Activated T-helper 2 cell treated with anti-CD3 and anti-CD28 coated beads, Interferon-gamma antibody, Interleukin-2, Interleukin-4, amounts not matched to agents 10 μg/mL and 5 μg/mL and 100 μg/mL, durations not matched to agents 14 hours and 24 hours and 36 hours (primary cell): ENCODE measurements at regions not wholly inside any gene's neighbourhood (a gene's known extent, or its start where the extent isn't known, plus 50 kb on each side); places are given as distances from the start of the nearest gene placed in this dataset.

Experiments
- DNase-seq: peaks from one replicate; pipeline ENCODE4 v3.0.0; 2021; ENCODE audit warnings: low spot score
- H3K27ac Mint-ChIP-seq: one replicate; pipeline ENCODE4 v1.8.0; 2021; ENCODE audit warnings: mixed read lengths
- H3K27me3 Mint-ChIP-seq: one replicate; pipeline ENCODE4 v1.8.0; 2021; ENCODE audit warnings: low read depth, mixed read lengths
- H3K36me3 Mint-ChIP-seq: one replicate; pipeline ENCODE4 v1.8.0; 2021; ENCODE audit warnings: low read depth, mixed read lengths
- H3K4me1 Mint-ChIP-seq: one replicate; pipeline ENCODE4 v1.8.0; 2021; ENCODE audit warnings: low read depth, mixed read lengths
- H3K4me3 Mint-ChIP-seq: one replicate; pipeline ENCODE4 v1.8.0; 2021; ENCODE audit warnings: low read depth, mild to moderate bottlenecking, moderate library complexity, mixed read lengths
- H3K9me3 Mint-ChIP-seq: one replicate; pipeline ENCODE4 v1.8.0; 2021; ENCODE audit warnings: mixed read lengths
- intact Hi-C: fragments of 100-400 bp; cut with micrococcal nuclease; formaldehyde crosslinking; loops from one replicate; pipeline ENCODE4 v1.15.1; 2023

DNA sequence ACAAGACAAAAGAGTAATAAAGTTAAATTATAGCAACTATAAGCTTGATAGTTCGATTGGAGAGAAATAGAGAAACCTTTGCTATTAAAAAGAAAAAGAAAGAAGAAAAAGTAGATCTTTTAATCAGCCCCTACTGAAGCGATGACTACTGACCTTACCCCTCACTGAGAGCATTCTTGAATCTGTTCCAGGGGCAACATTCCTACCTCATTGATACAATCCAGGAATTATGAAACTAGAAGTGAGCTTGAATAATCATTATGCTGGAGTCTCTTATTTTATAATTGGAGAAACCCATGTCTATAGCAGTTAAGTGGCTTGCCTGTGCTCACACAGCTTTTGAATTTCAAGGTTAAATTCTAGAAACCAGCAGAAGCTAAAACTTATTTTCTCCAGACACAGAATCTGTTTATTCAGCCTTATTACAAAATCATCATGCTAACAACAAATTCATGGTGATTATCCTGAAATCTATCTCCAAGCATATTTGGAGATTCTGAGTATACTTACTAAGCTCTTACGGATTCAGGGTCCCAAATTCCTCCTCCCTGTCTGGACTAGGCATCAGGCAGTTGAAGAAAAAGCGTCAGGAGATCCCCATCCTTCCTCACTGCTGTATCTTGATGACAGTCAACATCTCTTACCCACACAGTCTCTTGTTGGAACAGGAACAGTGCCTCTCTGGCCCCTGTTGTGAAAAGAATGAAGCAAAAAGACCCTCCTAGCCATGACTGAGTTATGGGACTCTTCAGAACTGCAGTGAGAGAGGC lies 547.6 kb upstream of the WWC1 start:
- Mint-ChIP-seq H3K36me3 (no peaks in the 10 kb centered on the region), H3K27ac (no peak overlapping the region), H3K4me1 (no peaks in the 10 kb centered on the region), H3K9me3 (no peaks in the 10 kb centered on the region), H3K4me3 (no peak overlapping the region), H3K27me3 (no peaks in the 10 kb centered on the region)
- DNase-seq: no peak
- intact Hi-C loops: no loop called here

DNA sequence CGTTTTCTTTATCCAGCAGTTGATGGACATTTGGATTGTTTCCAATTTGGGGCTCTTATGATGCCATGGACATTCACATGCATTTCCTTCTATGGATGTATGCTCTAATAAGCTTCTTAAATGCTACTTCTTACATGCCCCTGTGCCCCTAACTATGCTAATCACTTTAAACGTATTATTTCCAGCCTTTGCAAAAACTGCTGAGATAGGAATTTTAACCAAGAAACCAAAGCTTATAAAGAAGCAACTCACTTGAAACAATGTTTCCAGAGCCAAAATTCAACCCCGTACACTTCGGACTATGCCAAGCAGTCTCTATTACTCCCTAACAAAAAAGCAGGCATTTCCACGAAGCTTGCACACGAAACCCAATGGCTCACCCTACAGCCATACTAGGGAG lies 545.6 kb upstream of the WWC1 start:
- H3K27me3 Mint-ChIP-seq: no peaks in the 10 kb centered on the region
- H3K27ac Mint-ChIP-seq: no peak overlapping the region
- no peak overlapping the region for H3K4me3 Mint-ChIP-seq
- no peaks in the 10 kb centered on the region for H3K36me3 Mint-ChIP-seq
- no peaks in the 10 kb centered on the region for H3K4me1 Mint-ChIP-seq
- no peak for DNase-seq
- intact Hi-C loops: no loop called here
- H3K9me3 Mint-ChIP-seq: no peaks in the 10 kb centered on the region

DNA sequence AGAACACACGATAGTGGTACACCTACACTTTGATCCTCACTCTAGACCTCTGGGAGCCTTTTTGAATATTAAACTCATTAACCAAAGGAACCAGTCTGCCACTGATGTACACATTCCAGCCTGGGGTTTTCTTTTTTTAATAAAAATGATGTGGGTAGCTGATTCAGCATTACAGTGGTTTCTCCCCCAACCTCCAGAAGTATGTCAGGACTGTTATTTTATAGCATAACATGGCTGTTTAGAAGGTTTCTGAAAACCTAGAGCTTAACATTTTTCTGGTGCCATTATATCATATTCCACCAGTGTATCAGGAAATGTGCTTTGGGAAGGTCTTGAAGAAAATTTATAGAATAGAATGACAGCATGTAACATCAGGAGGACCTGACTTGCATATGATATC lies 540.9 kb upstream of the WWC1 start:
- Mint-ChIP-seq H3K27ac (no peak overlapping the region), H3K9me3 (no peaks in the 10 kb centered on the region), H3K4me3 (no peak overlapping the region), H3K27me3 (no peaks in the 10 kb centered on the region), H3K4me1 (no peaks in the 10 kb centered on the region), H3K36me3 (no peaks in the 10 kb centered on the region)
- intact Hi-C loops: no loop called here
- DNase-seq: no peak

DNA sequence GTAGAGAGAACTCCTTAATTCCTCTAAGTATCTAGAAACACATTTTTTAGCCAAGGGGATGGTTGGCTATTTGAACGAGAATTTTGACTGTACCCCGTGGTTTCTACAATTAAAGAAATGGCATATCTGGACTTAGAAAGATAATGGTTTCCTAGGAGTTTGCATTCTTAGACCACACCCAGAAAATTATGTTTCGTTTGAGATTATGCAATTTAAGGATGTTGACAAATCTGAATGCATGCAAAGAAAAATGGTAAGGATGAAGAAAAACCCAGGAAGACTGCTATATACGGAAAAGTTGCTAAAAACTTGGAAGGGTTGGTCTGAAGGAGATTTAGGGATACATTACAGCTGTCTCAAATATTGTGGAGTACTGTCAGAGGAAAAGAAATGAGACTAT lies 538.5 kb upstream of the WWC1 start:
- no peak overlapping the region for H3K27ac Mint-ChIP-seq
- no peaks in the 10 kb centered on the region for H3K36me3 Mint-ChIP-seq
- intact Hi-C loops: no loop called here
- no peaks in the 10 kb centered on the region for H3K9me3 Mint-ChIP-seq
- no peak overlapping the region for H3K4me3 Mint-ChIP-seq
- DNase-seq: no peak
- H3K4me1 Mint-ChIP-seq: no peaks in the 10 kb centered on the region
- H3K27me3 Mint-ChIP-seq: no peaks in the 10 kb centered on the region

DNA sequence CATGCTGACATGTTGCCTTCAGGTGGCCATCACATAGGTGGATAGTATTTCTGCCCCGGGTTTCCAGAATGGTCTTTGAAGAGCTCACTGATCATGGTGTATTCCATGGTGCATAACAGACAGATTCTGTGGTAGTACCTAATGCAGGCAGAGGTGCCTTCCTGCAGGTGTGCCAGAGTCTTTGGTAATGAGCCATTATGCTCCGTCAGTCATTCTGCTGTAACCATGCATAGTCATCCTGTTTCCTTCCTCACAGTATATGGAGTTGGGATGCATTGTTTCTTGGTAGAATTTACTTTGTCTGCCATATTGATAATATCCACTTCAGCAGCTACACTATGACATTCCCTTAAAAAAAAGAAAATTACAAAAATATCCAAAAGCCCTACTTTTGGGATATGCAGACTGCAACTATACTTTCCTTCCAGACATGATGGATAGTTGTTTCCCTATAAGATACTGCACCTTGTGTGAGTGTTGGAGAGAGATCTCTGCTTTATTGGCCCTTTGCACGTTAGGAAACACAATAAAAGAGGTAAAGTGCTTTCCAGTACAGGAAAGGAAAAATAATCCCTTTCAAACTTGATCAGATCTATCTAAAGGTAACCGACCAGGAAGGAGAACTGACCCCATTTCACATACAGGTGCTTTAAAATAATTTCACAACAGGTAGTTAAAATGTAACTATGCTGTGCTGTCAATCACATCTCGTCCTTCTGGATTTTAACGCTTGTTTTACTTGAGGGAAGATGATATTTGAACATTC lies 537.5 kb upstream of the WWC1 start:
- Mint-ChIP-seq H3K27ac (no peak overlapping the region), H3K9me3 (no peaks in the 10 kb centered on the region)

DNA sequence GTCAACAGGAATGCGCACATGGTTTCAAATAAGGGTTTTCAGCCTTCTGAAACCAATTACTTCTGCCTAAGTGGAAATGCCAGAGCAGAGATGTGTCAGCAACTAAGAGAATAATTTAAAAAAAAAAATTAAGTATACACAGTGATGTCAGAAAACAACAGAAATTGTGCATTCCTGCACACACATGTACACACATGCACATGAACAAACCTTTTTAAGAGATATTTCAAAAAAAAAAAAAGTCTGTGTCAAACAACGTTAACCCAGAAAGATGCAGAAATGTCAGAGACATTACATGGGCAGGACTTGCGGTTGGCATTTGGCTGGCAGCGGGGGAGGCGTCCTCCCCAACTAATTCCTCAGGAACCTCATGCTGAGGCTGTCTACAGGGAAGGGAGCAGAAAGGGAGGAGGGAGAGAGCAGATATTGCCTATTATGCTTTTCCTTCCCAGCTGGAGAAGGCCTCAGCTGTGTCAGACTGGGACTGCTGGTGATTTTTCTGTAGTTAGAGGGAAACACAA lies 536.9 kb upstream of the WWC1 start:
- Mint-ChIP-seq H3K36me3 (no peaks in the 10 kb centered on the region), H3K27ac (no peak overlapping the region), H3K4me3 (no peak overlapping the region), H3K9me3 (no peaks in the 10 kb centered on the region), H3K4me1 (no peaks in the 10 kb centered on the region), H3K27me3 (no peaks in the 10 kb centered on the region)
- no peak for DNase-seq
- intact Hi-C loops: no loop called here

More for the DNA sequence above, 537.5 kb upstream of the WWC1 start:
- no peak for DNase-seq
- Mint-ChIP-seq H3K4me1 (no peaks in the 10 kb centered on the region), H3K27me3 (no peaks in the 10 kb centered on the region), H3K4me3 (no peak overlapping the region), H3K36me3 (no peaks in the 10 kb centered on the region)
- intact Hi-C loops: no loop called here

DNA sequence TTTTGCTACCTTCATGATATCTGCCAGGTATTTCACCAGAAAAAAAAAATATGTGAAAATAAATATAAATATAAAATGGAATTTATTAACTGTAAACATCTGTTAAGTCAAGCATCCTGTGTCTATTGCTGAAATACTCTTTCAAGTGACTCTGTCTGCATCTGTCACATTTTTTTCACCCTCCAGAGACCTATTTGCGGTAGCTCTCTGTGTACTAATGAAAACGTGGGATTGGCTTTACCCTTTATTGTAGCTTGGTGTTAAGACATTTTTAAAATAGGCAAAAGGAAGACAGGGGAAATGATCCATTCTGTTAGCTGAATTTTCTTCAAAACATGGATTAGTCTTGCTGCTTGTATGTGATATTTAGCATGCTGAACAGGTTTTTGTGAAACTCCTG lies 536.0 kb upstream of the WWC1 start:
- no peak overlapping the region for H3K4me3 Mint-ChIP-seq
- no peaks in the 10 kb centered on the region for H3K27me3 Mint-ChIP-seq
- intact Hi-C loops: no loop called here
- no peaks in the 10 kb centered on the region for H3K4me1 Mint-ChIP-seq
- DNase-seq: no peak
- no peak overlapping the region for H3K27ac Mint-ChIP-seq
- H3K36me3 Mint-ChIP-seq: no peaks in the 10 kb centered on the region
- H3K9me3 Mint-ChIP-seq: no peaks in the 10 kb centered on the region

DNA sequence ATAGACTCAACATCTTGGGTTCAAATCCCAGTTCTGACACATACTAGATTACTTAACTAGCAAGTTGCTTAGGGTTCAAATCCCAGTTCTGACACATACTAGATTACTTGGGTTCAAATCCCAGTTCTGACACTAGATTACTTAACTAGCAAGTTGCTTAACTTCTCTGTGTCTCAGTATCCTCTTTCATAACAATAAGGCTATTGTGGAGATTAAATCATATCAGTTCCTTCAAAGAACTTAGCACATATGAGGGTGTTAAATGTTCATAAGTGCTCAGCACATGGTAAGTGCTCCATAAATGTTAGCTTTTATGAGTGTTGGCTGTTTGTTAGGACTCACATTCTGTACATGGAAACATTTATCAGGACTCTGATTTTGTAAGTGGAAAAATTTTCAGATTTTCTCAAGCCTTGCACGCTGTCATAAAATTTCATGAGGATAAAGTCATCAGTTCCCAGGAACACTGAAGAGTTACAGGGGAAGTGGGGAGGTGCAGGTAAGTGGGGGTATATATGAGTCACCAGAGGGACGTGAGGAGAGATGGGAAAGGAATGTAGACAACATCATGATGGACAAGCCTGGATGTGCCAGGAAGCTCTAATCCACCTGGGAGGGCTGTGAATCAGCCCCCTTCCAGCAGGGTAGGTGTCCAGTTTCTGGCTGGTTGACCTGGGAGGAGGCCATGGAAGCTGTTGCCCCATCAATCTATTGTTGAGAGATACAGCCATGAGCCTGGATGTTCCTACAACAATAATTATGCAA lies 532.2 kb upstream of the WWC1 start:
- H3K9me3 Mint-ChIP-seq: no peaks in the 10 kb centered on the region
- no peaks in the 10 kb centered on the region for H3K36me3 Mint-ChIP-seq
- H3K4me3 Mint-ChIP-seq: no peak overlapping the region
- no peak for DNase-seq
- intact Hi-C loops: no loop called here
- H3K4me1 Mint-ChIP-seq: no peaks in the 10 kb centered on the region
- H3K27me3 Mint-ChIP-seq: no peaks in the 10 kb centered on the region
- no peak overlapping the region for H3K27ac Mint-ChIP-seq

DNA sequence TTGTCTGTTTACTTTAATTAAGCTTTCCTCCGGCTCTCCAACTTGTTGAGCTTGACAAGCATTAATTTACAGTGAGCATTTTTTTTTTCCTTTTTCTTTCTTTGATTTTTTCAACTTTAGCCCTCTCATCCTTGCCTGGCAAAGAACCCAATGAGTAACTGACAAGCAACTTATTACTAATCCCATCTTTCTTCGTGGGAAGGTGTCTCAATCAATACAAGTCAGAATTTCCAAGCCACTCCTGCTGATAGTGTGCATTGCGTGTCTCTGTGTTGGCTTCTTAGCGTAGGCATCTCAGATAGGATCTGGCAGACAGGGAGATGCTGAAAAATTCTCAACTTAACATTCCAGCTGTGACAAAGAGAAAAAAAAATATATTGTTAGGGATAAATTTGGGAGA lies 527.7 kb upstream of the WWC1 start:
- intact Hi-C loops: no loop called here
- no peaks in the 10 kb centered on the region for H3K27me3 Mint-ChIP-seq
- no peak overlapping the region for H3K4me3 Mint-ChIP-seq

DNA sequence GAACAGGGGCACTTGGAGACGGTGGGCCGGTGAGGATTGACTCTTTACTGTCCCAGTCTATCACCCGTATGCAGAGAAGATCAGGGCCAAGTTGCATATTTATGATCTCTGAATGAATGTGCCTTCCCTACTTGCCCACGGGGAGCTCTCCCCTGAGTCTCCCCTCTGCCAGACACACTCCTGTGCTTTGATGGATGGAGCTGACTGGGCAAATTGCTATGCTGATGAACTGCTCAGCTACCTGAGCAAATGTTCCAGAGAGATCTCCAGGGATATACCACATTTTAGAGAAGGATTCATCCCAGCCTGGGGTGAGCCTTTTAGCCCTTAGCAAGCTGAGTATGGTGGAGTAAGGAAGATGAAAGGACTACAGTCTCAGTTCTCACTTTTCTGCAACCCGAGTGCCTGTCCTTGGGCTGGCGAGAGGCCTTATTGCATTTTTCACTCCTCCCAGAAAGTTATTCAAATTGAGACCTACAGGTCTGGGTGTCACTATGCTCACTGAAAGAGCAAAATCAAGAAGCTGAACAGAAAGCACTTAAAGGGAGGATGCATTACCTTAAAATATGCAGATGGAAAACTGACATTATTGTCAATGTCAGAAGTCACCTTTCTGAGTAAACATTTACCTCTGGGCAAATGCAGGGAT lies 526.7 kb upstream of the WWC1 start:
- H3K9me3 Mint-ChIP-seq: no peaks in the 10 kb centered on the region

More for the DNA sequence above, 527.7 kb upstream of the WWC1 start:
- Mint-ChIP-seq H3K36me3 (no peaks in the 10 kb centered on the region), H3K9me3 (no peaks in the 10 kb centered on the region), H3K4me1 (no peaks in the 10 kb centered on the region), H3K27ac (no peak overlapping the region)
- no peak for DNase-seq

DNA sequence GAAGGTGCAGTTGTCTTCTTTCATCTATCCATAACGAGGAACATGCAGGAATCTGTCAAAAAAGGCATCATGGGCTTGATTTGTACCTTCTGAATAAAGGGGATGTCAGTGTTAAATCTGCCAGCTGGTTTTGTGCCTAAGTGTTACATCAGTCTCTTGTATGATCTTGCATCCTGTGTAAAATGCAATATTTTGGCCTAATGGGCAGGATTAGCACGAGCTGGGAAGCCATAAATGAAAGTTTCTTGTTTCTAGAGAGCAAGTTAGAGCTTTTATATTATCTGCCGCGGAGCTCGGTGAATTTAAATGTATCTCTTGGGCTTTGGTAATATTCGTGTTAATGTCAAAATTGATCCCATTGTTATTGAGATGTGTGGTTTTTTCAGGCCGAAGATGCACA lies 526.1 kb upstream of the WWC1 start:
- Mint-ChIP-seq H3K9me3 (no peaks in the 10 kb centered on the region), H3K27ac (no peak overlapping the region), H3K4me3 (no peak overlapping the region), H3K4me1 (no peaks in the 10 kb centered on the region), H3K27me3 (no peaks in the 10 kb centered on the region), H3K36me3 (no peaks in the 10 kb centered on the region)
- DNase-seq: no peak
- intact Hi-C loops: no loop called here

More for the DNA sequence above, 526.7 kb upstream of the WWC1 start:
- no peak overlapping the region for H3K27ac Mint-ChIP-seq
- no peaks in the 10 kb centered on the region for H3K4me1 Mint-ChIP-seq
- intact Hi-C loops: no loop called here
- no peak overlapping the region for H3K4me3 Mint-ChIP-seq
- no peaks in the 10 kb centered on the region for H3K36me3 Mint-ChIP-seq
- no peaks in the 10 kb centered on the region for H3K27me3 Mint-ChIP-seq
- DNase-seq: no peak

DNA sequence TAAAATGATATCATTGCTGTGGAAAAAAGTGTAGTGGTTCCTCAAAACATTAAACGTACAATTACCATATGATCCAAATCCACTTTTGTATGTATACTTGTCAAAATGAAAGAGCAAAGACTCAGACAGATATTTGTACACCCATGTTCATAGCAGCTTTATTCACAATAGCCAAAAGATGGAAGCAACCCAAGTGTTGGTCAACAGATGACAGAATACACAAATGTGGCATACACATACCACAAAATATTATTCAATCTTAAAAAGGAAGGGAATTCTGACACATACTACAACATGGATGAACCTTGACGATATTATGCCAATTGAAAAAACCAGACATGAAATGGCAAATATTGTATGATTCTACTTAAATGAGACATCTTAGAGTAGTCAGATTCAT lies 524.5 kb upstream of the WWC1 start:
- no peaks in the 10 kb centered on the region for H3K27me3 Mint-ChIP-seq

More for the DNA sequence above, 524.5 kb upstream of the WWC1 start:
- H3K4me1 Mint-ChIP-seq: no peaks in the 10 kb centered on the region
- H3K9me3 Mint-ChIP-seq: no peaks in the 10 kb centered on the region
- intact Hi-C loops: no loop called here
- no peak for DNase-seq
- H3K4me3 Mint-ChIP-seq: no peak overlapping the region
- no peaks in the 10 kb centered on the region for H3K36me3 Mint-ChIP-seq
- no peak overlapping the region for H3K27ac Mint-ChIP-seq
